K562 (cell line): ENCODE measurements at regions not wholly inside any gene's neighbourhood (a gene's known extent, or its start where the extent isn't known, plus 50 kb on each side); places are given as distances from the start of the nearest gene placed in this dataset.

Experiments
- ADNP ChIP-seq: fragments of 200-800 bp; sonication (Bioruptor generic); IDR thresholded peaks from 2 replicates; pipeline ENCODE4 v1.6.1; 2016; ENCODE audit warnings: missing genetic modification characterization, missing compliant biosample characterization
- ATF4 ChIP-seq: fragments of 450-650 bp; formaldehyde crosslinking; IDR thresholded peaks from 2 replicates; pipeline ENCODE4 v1.4.0; 2022; ENCODE audit warnings: mild to moderate bottlenecking, moderate library complexity
- COPS2 ChIP-seq: fragments of 450-650 bp; conservative IDR thresholded peaks from 2 replicates; pipeline ENCODE4 v1.6.1; 2016; ENCODE audit warnings: mild to moderate bottlenecking, moderate library complexity
- ELF4 ChIP-seq: fragments of 450-650 bp; formaldehyde crosslinking; IDR thresholded peaks from 2 replicates; pipeline ENCODE4 v1.4.0; 2022; ENCODE audit warnings: missing genetic modification characterization
- GATAD2A ChIP-seq: fragments of 450-650 bp; IDR thresholded peaks from 2 replicates; pipeline ENCODE4 v1.6.1; 2017
- HMG20B ChIP-seq: fragments of 250-450 bp; sonication (Bioruptor Pico); IDR thresholded peaks from 2 replicates; pipeline ENCODE4 v1.5.0; 2021; ENCODE audit warnings: mild to moderate bottlenecking
- HNRNPLL ChIP-seq: fragments of 200-400 bp; formaldehyde crosslinking; IDR thresholded peaks from 2 replicates; pipeline ENCODE4 v1.6.1; 2017; ENCODE audit warnings: low read length, low read depth, mild to moderate bottlenecking; ENCODE audit not compliant: poor library complexity, severe bottlenecking
- RUNX1 ChIP-seq: sonication (generic); IDR thresholded peaks from 2 replicates; pipeline ENCODE4 v1.6.1; 2016; ENCODE audit warnings: antibody characterized with exemption, low read depth
- SAFB ChIP-seq: fragments of 200-400 bp; formaldehyde crosslinking; IDR thresholded peaks from 2 replicates; pipeline ENCODE4 v1.6.1; 2017; ENCODE audit warnings: low read depth, low read length, borderline replicate concordance
- SLC30A9 ChIP-seq: fragments of 250-450 bp; sonication (Bioruptor Pico); IDR thresholded peaks from 2 replicates; pipeline ENCODE4 v1.8.0; 2022; ENCODE audit warnings: mild to moderate bottlenecking, moderate library complexity
- ZNF263 ChIP-seq: sonication (generic); formaldehyde crosslinking; IDR thresholded peaks from 2 replicates; pipeline ENCODE4 v1.8.0; 2022; ENCODE audit warnings: mild to moderate bottlenecking, missing genetic modification reagents, borderline replicate concordance
- ZNF274 ChIP-seq: IDR thresholded peaks from 2 replicates; pipeline ENCODE4 v1.6.1; 2011; ENCODE audit warnings: low read depth, mild to moderate bottlenecking, low read length, moderate library complexity, borderline replicate concordance
- ZNF347 ChIP-seq: fragments of 450-650 bp; formaldehyde crosslinking; IDR thresholded peaks from 2 replicates; pipeline ENCODE4 v1.4.0; 2020; ENCODE audit warnings: low read depth, mild to moderate bottlenecking, moderate library complexity
- ZNF354B ChIP-seq: fragments of 250-450 bp; sonication (Bioruptor Pico); IDR thresholded peaks from 2 replicates; pipeline ENCODE4 v1.4.0; 2020
- ZNF586 ChIP-seq: fragments of 450-650 bp; formaldehyde crosslinking; conservative IDR thresholded peaks from 2 replicates; pipeline ENCODE4 v1.4.0; 2020; ENCODE audit warnings: mild to moderate bottlenecking, moderate library complexity
- TF ChIP-seq, protein P1 (sequence below): fragments of 250-450 bp; sonication (Bioruptor Pico); IDR thresholded peaks from 2 replicates; pipeline ENCODE4 v1.8.0; 2022; ENCODE audit warnings: moderate library complexity, mild to moderate bottlenecking, inconsistent platforms
- TF ChIP-seq, protein P2 (sequence below): fragments of 450-650 bp; IDR thresholded peaks from 2 replicates; pipeline ENCODE4 v1.6.1; 2016; ENCODE audit warnings: mild to moderate bottlenecking, moderate library complexity

GRCh38 chr6:14476793-14477531, 359.4 kb downstream of the CD83 start (continued):
- no peak for TF ChIP-seq SAFB
- no peak for TF ChIP-seq ZNF354B (CRISPR knock-in tag)
- no peak for TF ChIP-seq SLC30A9 (CRISPR knock-in tag)
- TF ChIP-seq, protein P1, sequence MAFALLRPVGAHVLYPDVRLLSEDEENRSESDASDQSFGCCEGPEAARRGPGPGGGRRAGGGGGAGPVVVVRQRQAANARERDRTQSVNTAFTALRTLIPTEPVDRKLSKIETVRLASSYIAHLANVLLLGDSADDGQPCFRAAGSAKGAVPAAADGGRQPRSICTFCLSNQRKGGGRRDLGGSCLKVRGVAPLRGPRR (CRISPR knock-in tag): no peak
- no peak for TF ChIP-seq ELF4 (CRISPR knock-in tag)
- peak; percentile 53; the same call in 1 of the 2 replicates for TF ChIP-seq ZNF274
- TF ChIP-seq GATAD2A: peak; percentile 32; the same call in 1 of the 2 replicates
- no peak for TF ChIP-seq ATF4
- TF ChIP-seq ZNF263 (CRISPR knock-in tag): peak; percentile 50; the same call in 1 of the 2 replicates
- TF ChIP-seq HNRNPLL: no peak
- no peak for TF ChIP-seq COPS2
- TF ChIP-seq ADNP (tag): no peak
- peak; percentile 73; the same call in 1 of the 2 replicates for TF ChIP-seq RUNX1
- TF ChIP-seq, protein P2, sequence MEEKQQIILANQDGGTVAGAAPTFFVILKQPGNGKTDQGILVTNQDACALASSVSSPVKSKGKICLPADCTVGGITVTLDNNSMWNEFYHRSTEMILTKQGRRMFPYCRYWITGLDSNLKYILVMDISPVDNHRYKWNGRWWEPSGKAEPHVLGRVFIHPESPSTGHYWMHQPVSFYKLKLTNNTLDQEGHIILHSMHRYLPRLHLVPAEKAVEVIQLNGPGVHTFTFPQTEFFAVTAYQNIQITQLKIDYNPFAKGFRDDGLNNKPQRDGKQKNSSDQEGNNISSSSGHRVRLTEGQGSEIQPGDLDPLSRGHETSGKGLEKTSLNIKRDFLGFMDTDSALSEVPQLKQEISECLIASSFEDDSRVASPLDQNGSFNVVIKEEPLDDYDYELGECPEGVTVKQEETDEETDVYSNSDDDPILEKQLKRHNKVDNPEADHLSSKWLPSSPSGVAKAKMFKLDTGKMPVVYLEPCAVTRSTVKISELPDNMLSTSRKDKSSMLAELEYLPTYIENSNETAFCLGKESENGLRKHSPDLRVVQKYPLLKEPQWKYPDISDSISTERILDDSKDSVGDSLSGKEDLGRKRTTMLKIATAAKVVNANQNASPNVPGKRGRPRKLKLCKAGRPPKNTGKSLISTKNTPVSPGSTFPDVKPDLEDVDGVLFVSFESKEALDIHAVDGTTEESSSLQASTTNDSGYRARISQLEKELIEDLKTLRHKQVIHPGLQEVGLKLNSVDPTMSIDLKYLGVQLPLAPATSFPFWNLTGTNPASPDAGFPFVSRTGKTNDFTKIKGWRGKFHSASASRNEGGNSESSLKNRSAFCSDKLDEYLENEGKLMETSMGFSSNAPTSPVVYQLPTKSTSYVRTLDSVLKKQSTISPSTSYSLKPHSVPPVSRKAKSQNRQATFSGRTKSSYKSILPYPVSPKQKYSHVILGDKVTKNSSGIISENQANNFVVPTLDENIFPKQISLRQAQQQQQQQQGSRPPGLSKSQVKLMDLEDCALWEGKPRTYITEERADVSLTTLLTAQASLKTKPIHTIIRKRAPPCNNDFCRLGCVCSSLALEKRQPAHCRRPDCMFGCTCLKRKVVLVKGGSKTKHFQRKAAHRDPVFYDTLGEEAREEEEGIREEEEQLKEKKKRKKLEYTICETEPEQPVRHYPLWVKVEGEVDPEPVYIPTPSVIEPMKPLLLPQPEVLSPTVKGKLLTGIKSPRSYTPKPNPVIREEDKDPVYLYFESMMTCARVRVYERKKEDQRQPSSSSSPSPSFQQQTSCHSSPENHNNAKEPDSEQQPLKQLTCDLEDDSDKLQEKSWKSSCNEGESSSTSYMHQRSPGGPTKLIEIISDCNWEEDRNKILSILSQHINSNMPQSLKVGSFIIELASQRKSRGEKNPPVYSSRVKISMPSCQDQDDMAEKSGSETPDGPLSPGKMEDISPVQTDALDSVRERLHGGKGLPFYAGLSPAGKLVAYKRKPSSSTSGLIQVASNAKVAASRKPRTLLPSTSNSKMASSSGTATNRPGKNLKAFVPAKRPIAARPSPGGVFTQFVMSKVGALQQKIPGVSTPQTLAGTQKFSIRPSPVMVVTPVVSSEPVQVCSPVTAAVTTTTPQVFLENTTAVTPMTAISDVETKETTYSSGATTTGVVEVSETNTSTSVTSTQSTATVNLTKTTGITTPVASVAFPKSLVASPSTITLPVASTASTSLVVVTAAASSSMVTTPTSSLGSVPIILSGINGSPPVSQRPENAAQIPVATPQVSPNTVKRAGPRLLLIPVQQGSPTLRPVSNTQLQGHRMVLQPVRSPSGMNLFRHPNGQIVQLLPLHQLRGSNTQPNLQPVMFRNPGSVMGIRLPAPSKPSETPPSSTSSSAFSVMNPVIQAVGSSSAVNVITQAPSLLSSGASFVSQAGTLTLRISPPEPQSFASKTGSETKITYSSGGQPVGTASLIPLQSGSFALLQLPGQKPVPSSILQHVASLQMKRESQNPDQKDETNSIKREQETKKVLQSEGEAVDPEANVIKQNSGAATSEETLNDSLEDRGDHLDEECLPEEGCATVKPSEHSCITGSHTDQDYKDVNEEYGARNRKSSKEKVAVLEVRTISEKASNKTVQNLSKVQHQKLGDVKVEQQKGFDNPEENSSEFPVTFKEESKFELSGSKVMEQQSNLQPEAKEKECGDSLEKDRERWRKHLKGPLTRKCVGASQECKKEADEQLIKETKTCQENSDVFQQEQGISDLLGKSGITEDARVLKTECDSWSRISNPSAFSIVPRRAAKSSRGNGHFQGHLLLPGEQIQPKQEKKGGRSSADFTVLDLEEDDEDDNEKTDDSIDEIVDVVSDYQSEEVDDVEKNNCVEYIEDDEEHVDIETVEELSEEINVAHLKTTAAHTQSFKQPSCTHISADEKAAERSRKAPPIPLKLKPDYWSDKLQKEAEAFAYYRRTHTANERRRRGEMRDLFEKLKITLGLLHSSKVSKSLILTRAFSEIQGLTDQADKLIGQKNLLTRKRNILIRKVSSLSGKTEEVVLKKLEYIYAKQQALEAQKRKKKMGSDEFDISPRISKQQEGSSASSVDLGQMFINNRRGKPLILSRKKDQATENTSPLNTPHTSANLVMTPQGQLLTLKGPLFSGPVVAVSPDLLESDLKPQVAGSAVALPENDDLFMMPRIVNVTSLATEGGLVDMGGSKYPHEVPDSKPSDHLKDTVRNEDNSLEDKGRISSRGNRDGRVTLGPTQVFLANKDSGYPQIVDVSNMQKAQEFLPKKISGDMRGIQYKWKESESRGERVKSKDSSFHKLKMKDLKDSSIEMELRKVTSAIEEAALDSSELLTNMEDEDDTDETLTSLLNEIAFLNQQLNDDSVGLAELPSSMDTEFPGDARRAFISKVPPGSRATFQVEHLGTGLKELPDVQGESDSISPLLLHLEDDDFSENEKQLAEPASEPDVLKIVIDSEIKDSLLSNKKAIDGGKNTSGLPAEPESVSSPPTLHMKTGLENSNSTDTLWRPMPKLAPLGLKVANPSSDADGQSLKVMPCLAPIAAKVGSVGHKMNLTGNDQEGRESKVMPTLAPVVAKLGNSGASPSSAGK: peak; percentile 54
- TF ChIP-seq ZNF586: no peak
- no peak for TF ChIP-seq HMG20B (CRISPR knock-in tag)
- TF ChIP-seq ZNF347 (CRISPR knock-in tag): no peak
